Natural killer cell (primary cell): ENCODE measurements at regions not wholly inside any gene's neighbourhood (a gene's known extent, or its start where the extent isn't known, plus 50 kb on each side); places are given as distances from the start of the nearest gene placed in this dataset.

ENCODE experiments used
- ATAC-seq, 3 donors: fragments of 150-1000 bp in 2 of 3; fragments of 200-7000 bp in 1 of 3; cut with Tn5 transposase; 1 replicate in 1 of 3; 2 replicates in 2 of 3; pipeline ENCODE4 v1.10.0; 2021; ENCODE audit warnings: mild to moderate bottlenecking in 2 of 3, moderate library complexity in 2 of 3
- DNase-seq, 2 donors: peaks; one replicate each; pipeline versions ENCODE4 v3.0.0 to v3.0.0-alpha.2; 2013 to 2021; ENCODE audit warnings: mixed read lengths in 1 of 2
- H3K27ac ChIP-seq: one replicate; pipeline ENCODE4 v1.5.1; 2013; ENCODE audit warnings: mild to moderate bottlenecking, low read length
- H3K27me3 ChIP-seq: one replicate; pipeline ENCODE4 v1.6.1; 2013; ENCODE audit warnings: low read length; ENCODE audit not compliant: control insufficient read depth, insufficient read depth
- H3K36me3 ChIP-seq: one replicate; pipeline ENCODE4 v1.6.1; 2013; ENCODE audit warnings: low read length; ENCODE audit not compliant: control insufficient read depth, insufficient read depth
- H3K4me1 ChIP-seq: one replicate; pipeline ENCODE4 v1.6.1; 2013; ENCODE audit warnings: low read length; ENCODE audit not compliant: control insufficient read depth, insufficient read depth
- H3K4me3 ChIP-seq: one replicate; pipeline ENCODE4 v1.5.1; 2013; ENCODE audit warnings: low read length
- H3K9me3 ChIP-seq: one replicate; pipeline ENCODE4 v1.6.1; 2013; ENCODE audit warnings: low read length; ENCODE audit not compliant: control insufficient read depth, insufficient read depth
- H3K27ac Mint-ChIP-seq, 2 donors: one replicate each; pipeline ENCODE4 v1.8.0; 2022; ENCODE audit warnings: mild to moderate bottlenecking in 2 of 2, mixed read lengths in 2 of 2, moderate library complexity in 1 of 2
- H3K27me3 Mint-ChIP-seq, 2 donors: one replicate each; pipeline ENCODE4 v1.8.0; 2022; ENCODE audit warnings: low read depth in 2 of 2, mixed read lengths in 2 of 2
- H3K36me3 Mint-ChIP-seq: one replicate; pipeline ENCODE4 v1.8.0; 2022; ENCODE audit warnings: mixed read lengths
- H3K4me1 Mint-ChIP-seq, 2 donors: one replicate each; pipeline ENCODE4 v1.8.0; 2022; ENCODE audit warnings: mixed read lengths in 2 of 2
- H3K4me3 Mint-ChIP-seq: one replicate; pipeline ENCODE4 v1.8.0; 2022; ENCODE audit warnings: mild to moderate bottlenecking, moderate library complexity, mixed read lengths
- H3K9me3 Mint-ChIP-seq, 2 donors: one replicate each; pipeline ENCODE4 v1.8.0; 2022; ENCODE audit warnings: mixed read lengths in 2 of 2
- WGBS: methylation state at CpG from one replicate; pipeline ENCODE4 v1.1.7; 2013; ENCODE audit warnings: missing lambda C conversion rate; ENCODE audit not compliant: insufficient coverage; 5-methylcytosine and 5-hydroxymethylcytosine counted together
- intact Hi-C: fragments of 100-400 bp; cut with micrococcal nuclease; formaldehyde crosslinking; loops from one replicate; pipeline ENCODE4 v1.14.2; 2022
- TF ChIP-seq, protein P1 (sequence below): fragments of 200-600 bp; IDR thresholded peaks from one replicate; pipeline ENCODE4 v1.8.0; 2022; ENCODE audit warnings: antibody characterized with exemption

GRCh38 chr1:59185163-59185860 is 111.6 kb upstream of the FGGY start:
- no peak overlapping the region for H3K4me3 Mint-ChIP-seq
- H3K36me3 Mint-ChIP-seq = no peaks in the 10 kb centered on the region
- Histone ChIP-seq H3K4me1 (no peaks in the 10 kb centered on the region), H3K36me3 (no peaks in the 10 kb centered on the region), H3K9me3 (no peaks in the 10 kb centered on the region), H3K4me3 (no peak overlapping the region), H3K27me3 (no peaks in the 10 kb centered on the region), H3K27ac (no peak overlapping the region)
- TF ChIP-seq, protein P1, sequence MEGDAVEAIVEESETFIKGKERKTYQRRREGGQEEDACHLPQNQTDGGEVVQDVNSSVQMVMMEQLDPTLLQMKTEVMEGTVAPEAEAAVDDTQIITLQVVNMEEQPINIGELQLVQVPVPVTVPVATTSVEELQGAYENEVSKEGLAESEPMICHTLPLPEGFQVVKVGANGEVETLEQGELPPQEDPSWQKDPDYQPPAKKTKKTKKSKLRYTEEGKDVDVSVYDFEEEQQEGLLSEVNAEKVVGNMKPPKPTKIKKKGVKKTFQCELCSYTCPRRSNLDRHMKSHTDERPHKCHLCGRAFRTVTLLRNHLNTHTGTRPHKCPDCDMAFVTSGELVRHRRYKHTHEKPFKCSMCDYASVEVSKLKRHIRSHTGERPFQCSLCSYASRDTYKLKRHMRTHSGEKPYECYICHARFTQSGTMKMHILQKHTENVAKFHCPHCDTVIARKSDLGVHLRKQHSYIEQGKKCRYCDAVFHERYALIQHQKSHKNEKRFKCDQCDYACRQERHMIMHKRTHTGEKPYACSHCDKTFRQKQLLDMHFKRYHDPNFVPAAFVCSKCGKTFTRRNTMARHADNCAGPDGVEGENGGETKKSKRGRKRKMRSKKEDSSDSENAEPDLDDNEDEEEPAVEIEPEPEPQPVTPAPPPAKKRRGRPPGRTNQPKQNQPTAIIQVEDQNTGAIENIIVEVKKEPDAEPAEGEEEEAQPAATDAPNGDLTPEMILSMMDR = no peak
- no peaks in the 10 kb centered on the region for H3K27me3 Mint-ChIP-seq
- no peaks in the 10 kb centered on the region for H3K9me3 Mint-ChIP-seq
- DNase-seq (no peak), ATAC-seq (no peak)
- no peaks in the 10 kb centered on the region for H3K4me1 Mint-ChIP-seq
- WGBS = 98% methylated on average over 3 of the region's 4 CpGs
- intact Hi-C loops = no loop called here
- no peak overlapping the region for H3K27ac Mint-ChIP-seq

GRCh38 chr1:59186656-59187055 is 110.2 kb upstream of the FGGY start:
- 94% methylated on average over 3 of the region's 3 CpGs for WGBS

GRCh38 chr1:59188413-59189213 is 108.3 kb upstream of the FGGY start:
- WGBS = 91% methylated on average over 2 of the region's 2 CpGs
- Histone ChIP-seq H3K4me3 (no peak overlapping the region), H3K27ac (no peak overlapping the region), H3K9me3 (peaks cover 2% of the 10 kb centered on the region), H3K36me3 (no peaks in the 10 kb centered on the region), H3K27me3 (no peaks in the 10 kb centered on the region), H3K4me1 (no peaks in the 10 kb centered on the region)
- H3K27ac Mint-ChIP-seq = no peak overlapping the region
- no peaks in the 10 kb centered on the region for H3K36me3 Mint-ChIP-seq
- ATAC-seq (no peak), DNase-seq (no peak)
- no peaks in the 10 kb centered on the region for H3K9me3 Mint-ChIP-seq
- peaks cover 0 to 5% of the 10 kb centered on the region in 2 donors for H3K27me3 Mint-ChIP-seq
- no peak overlapping the region for H3K4me3 Mint-ChIP-seq
- intact Hi-C loops = no loop called here
- H3K4me1 Mint-ChIP-seq = no peaks in the 10 kb centered on the region
- TF ChIP-seq, protein P1 = no peak

More at GRCh38 chr1:59186656-59187055, 110.2 kb upstream of the FGGY start:
- no peaks in the 10 kb centered on the region for H3K4me1 ChIP-seq
- H3K27ac ChIP-seq = no peak overlapping the region
- Mint-ChIP-seq H3K4me1 (no peaks in the 10 kb centered on the region), H3K4me3 (no peak overlapping the region), H3K36me3 (no peaks in the 10 kb centered on the region), H3K9me3 (no peaks in the 10 kb centered on the region), H3K27ac (no peak overlapping the region), H3K27me3 (peaks cover 0 to under 1% of the 10 kb centered on the region in 2 donors)
- no peaks in the 10 kb centered on the region for H3K36me3 ChIP-seq
- intact Hi-C loops = no loop called here
- no peaks in the 10 kb centered on the region for H3K27me3 ChIP-seq
- TF ChIP-seq, protein P1 = no peak
- DNase-seq (no peak), ATAC-seq (no peak)
- H3K9me3 ChIP-seq = no peaks in the 10 kb centered on the region
- H3K4me3 ChIP-seq = no peak overlapping the region
